ENCODE measurements at regions not wholly inside any gene's neighbourhood (a gene's known extent, or its start where the extent isn't known, plus 50 kb on each side); places are given as distances from the start of the nearest gene placed in this dataset.

GRCh38 chr13:81379183-81379582 is 1038.3 kb upstream of the SPRY2 start:
- DNase-seq (ENCODE audit: low read depth in 1 of 2, low spot score in 1 of 2) (no peak), ATAC-seq (no peak), FAIRE-seq (no peak)
- Histone ChIP-seq H3K4me3 (no peak overlapping the region), H3K4me1 (no peaks in the 10 kb centered on the region), H3K27ac (no peak overlapping the region), H3K4me2 (no peak overlapping the region), H3K9me3 (no peaks in the 10 kb centered on the region)
- no peak for TF ChIP-seq KDM1A (IDR thresholded peaks at IDR 0.05; ENCODE audit: low read depth)
- TF ChIP-seq FOSB (CRISPR knock-in tag; IDR thresholded peaks at IDR 0.05) = no peak
- no peak for TF ChIP-seq MAZ (IDR thresholded peaks at IDR 0.05; ENCODE audit: borderline replicate concordance, low read depth, low read length)
- TF ChIP-seq CEBPB (IDR thresholded peaks at IDR 0.05) = no peak
- no peak for TF ChIP-seq RAD21 (conservative IDR thresholded peaks at IDR 0.05 in 1 of 2, IDR thresholded peaks at IDR 0.05 in 1 of 2)
- TF ChIP-seq, protein P1, sequence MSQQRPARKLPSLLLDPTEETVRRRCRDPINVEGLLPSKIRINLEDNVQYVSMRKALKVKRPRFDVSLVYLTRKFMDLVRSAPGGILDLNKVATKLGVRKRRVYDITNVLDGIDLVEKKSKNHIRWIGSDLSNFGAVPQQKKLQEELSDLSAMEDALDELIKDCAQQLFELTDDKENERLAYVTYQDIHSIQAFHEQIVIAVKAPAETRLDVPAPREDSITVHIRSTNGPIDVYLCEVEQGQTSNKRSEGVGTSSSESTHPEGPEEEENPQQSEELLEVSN (IDR thresholded peaks at IDR 0.05; ENCODE audit: borderline replicate concordance, low read depth) = no peak
- TF ChIP-seq RARB (CRISPR knock-in tag; IDR thresholded peaks at IDR 0.05) = no peak
- no peak for TF ChIP-seq FOXS1 (CRISPR knock-in tag; IDR thresholded peaks at IDR 0.05)
- no peak for TF ChIP-seq SREBF2 (IDR thresholded peaks at IDR 0.05)
- no peak for TF ChIP-seq KDM5A (IDR thresholded peaks at IDR 0.05)
- TF ChIP-seq EHF (CRISPR knock-in tag; IDR thresholded peaks at IDR 0.05) = no peak
- no peak for TF ChIP-seq RNF2 (IDR thresholded peaks at IDR 0.05; ENCODE audit: borderline replicate concordance, low read depth)
- TF ChIP-seq CBX2 (IDR thresholded peaks at IDR 0.05; ENCODE audit: borderline replicate concordance, low read depth) = no peak
- ChIA-PET POLR2A (no interaction called here), CTCF (no interaction called here)

- ATAC-seq = no peak
- Histone ChIP-seq H3K4me1 (no peaks in the 10 kb centered on the region), H3K4me3 (no peak overlapping the region), H3K9me3 (no peaks in the 10 kb centered on the region), H3K27ac (no peak overlapping the region), H3K4me2 (no peak overlapping the region)
- TF ChIP-seq ZNF302 (CRISPR knock-in tag; IDR thresholded peaks at IDR 0.05) (no peak), NPAS2 (CRISPR knock-in tag; IDR thresholded peaks at IDR 0.05; ENCODE audit: borderline replicate concordance) (no peak), MAFK (IDR thresholded peaks at IDR 0.05; ENCODE audit: partially characterized antibody) (no peak), RAD21 (conservative IDR thresholded peaks at IDR 0.05 in 1 of 2, IDR thresholded peaks at IDR 0.05 in 1 of 2) (no peak), RCOR1 (IDR thresholded peaks at IDR 0.05; ENCODE audit: low read depth, low read length) (no peak), EHMT2 (IDR thresholded peaks at IDR 0.05; ENCODE audit: low read depth) (no peak), ZFP36 (IDR thresholded peaks at IDR 0.05; ENCODE audit: borderline replicate concordance, partially characterized antibody) (no peak), RFX5 (IDR thresholded peaks at IDR 0.05) (no peak), BHLHE40 (IDR thresholded peaks at IDR 0.05; ENCODE audit: low read depth, low read length) (no peak), MYC (IDR thresholded peaks at IDR 0.05; ENCODE audit: borderline replicate concordance, low read length) (no peak)
- DNase-seq (ENCODE audit: low read depth in 1 of 2, low spot score in 1 of 2) = no peak
- 68% methylated on average over 1 of the region's 1 CpG for WGBS (ENCODE audit: missing lambda C conversion rate)
- ChIA-PET CTCF (no interaction called here), POLR2A (no interaction called here)
- no peak for FAIRE-seq
Observed at GRCh38 chr13:81377921-81378320, 1037.0 kb upstream of the SPRY2 start.

DNA sequence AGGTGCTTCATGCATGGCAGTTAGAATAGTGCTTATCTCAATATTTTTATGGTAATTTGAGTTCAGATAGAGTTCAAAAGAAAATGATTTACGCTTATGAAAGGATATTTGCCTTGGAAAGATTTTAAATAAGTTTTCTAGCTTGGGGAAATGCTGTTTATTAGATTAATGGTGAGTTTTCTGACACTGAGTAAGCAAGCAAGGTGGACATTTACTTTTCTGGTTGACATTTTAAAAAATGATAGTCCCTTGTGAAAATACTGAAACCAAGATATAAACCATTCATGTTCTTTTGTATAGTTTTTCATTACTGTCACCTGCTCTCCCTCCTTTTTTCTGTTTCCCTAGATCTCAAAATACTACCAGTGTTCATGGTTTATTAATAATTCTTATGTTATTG is 1034.8 kb upstream of the SPRY2 start:
- ChIA-PET CTCF (no interaction called here), POLR2A (no interaction called here)
- no peak overlapping the region for H3K27ac ChIP-seq
- no peak overlapping the region for H3K4me2 ChIP-seq
- ATAC-seq = no peak
- TF ChIP-seq PHF8 (IDR thresholded peaks at IDR 0.05; ENCODE audit: borderline replicate concordance, low read depth) (no peak), TFCP2L1 (CRISPR knock-in tag; IDR thresholded peaks at IDR 0.05) (no peak), RAD21 (conservative IDR thresholded peaks at IDR 0.05 in 1 of 2, IDR thresholded peaks at IDR 0.05 in 1 of 2) (no peak), NFE2L2 (conservative IDR thresholded peaks at IDR 0.05; ENCODE audit: low read length) (no peak), USF2 (IDR thresholded peaks at IDR 0.05) (no peak), ZSCAN20 (CRISPR knock-in tag; IDR thresholded peaks at IDR 0.05) (no peak), EHF (CRISPR knock-in tag; IDR thresholded peaks at IDR 0.05) (no peak), SREBF2 (IDR thresholded peaks at IDR 0.05) (no peak), BCL3 (IDR thresholded peaks at IDR 0.05) (no peak), NPAS2 (CRISPR knock-in tag; IDR thresholded peaks at IDR 0.05; ENCODE audit: borderline replicate concordance) (no peak)
- TF ChIP-seq, protein P2, sequence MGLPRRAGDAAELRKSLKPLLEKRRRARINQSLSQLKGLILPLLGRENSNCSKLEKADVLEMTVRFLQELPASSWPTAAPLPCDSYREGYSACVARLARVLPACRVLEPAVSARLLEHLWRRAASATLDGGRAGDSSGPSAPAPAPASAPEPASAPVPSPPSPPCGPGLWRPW (IDR thresholded peaks at IDR 0.05) = no peak
- TF ChIP-seq, protein P3, sequence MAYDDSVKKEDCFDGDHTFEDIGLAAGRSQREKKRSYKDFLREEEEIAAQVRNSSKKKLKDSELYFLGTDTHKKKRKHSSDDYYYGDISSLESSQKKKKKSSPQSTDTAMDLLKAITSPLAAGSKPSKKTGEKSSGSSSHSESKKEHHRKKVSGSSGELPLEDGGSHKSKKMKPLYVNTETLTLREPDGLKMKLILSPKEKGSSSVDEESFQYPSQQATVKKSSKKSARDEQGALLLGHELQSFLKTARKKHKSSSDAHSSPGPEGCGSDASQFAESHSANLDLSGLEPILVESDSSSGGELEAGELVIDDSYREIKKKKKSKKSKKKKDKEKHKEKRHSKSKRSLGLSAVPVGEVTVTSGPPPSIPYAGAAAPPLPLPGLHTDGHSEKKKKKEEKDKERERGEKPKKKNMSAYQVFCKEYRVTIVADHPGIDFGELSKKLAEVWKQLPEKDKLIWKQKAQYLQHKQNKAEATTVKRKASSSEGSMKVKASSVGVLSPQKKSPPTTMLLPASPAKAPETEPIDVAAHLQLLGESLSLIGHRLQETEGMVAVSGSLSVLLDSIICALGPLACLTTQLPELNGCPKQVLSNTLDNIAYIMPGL (CRISPR knock-in tag; IDR thresholded peaks at IDR 0.05; ENCODE audit: borderline replicate concordance) = no peak
- FAIRE-seq = no peak
- H3K4me1 ChIP-seq = no peaks in the 10 kb centered on the region
- H3K9me3 ChIP-seq = no peaks in the 10 kb centered on the region
- DNase-seq (ENCODE audit: low read depth in 1 of 2, low spot score in 1 of 2) = no peak
- WGBS (ENCODE audit: missing lambda C conversion rate) = 10% methylated on average over 1 of the region's 1 CpG
- no peak overlapping the region for H3K4me3 ChIP-seq

All from A549 (cell line).